Muscle layer of duodenum (tissue), 2 donors: ENCODE measurements at regions not wholly inside any gene's neighbourhood (a gene's known extent, or its start where the extent isn't known, plus 50 kb on each side); places are given as distances from the start of the nearest gene placed in this dataset.
"Not testable (repeated sequence)": the region's sequence is repeated elsewhere in the genome, so short reads cannot be mapped to it uniquely, and the experiment has no call there.

Experiments
- H3K27ac ChIP-seq: one replicate; pipeline ENCODE4 v1.7.0; 2013; ENCODE audit warnings: mild to moderate bottlenecking, low read length
- H3K27me3 ChIP-seq: one replicate; pipeline ENCODE4 v1.7.0; 2013; ENCODE audit warnings: low read depth, mild to moderate bottlenecking, control low read depth, low read length
- H3K36me3 ChIP-seq, 2 donors: one replicate each; pipeline ENCODE4 v1.7.0; 2013; ENCODE audit warnings: low read length in 2 of 2, control low read depth in 1 of 2, mild to moderate bottlenecking in 1 of 2; ENCODE audit not compliant: insufficient read depth in 2 of 2, control insufficient read depth in 1 of 2
- H3K4me1 ChIP-seq, 2 donors: one replicate each; pipeline ENCODE4 v1.7.0; 2013; ENCODE audit warnings: low read length in 2 of 2, mild to moderate bottlenecking in 2 of 2, control low read depth in 1 of 2, moderate library complexity in 1 of 2; ENCODE audit not compliant: insufficient read depth in 2 of 2, control insufficient read depth in 1 of 2
- H3K4me3 ChIP-seq, 2 donors: one replicate each; pipeline ENCODE4 v1.7.0; 2013; ENCODE audit warnings: low read length in 2 of 2, low read depth in 1 of 2, mild to moderate bottlenecking in 1 of 2
- H3K9me3 ChIP-seq, 2 donors: one replicate each; pipeline ENCODE4 v1.7.0; 2013; ENCODE audit warnings: low read length in 2 of 2, control low read depth in 1 of 2, mild to moderate bottlenecking in 1 of 2; ENCODE audit not compliant: control insufficient read depth in 1 of 2
- donor health status: healthy.

- not testable (repeated sequence) for H3K27ac ChIP-seq
These were observed 140.0 kb upstream of the ZNF648 start for GRCh38 chr1:182201490-182201889.

GRCh38 chr1:182200025-182200812 is 138.7 kb upstream of the ZNF648 start:
- H3K27ac ChIP-seq = no peak overlapping the region
- no peak overlapping the region for H3K4me3 ChIP-seq
- H3K9me3 ChIP-seq = no peaks in the 10 kb centered on the region
- no peaks in the 10 kb centered on the region for H3K27me3 ChIP-seq
- H3K4me1 ChIP-seq = peaks cover 0 to 9% of the 10 kb centered on the region in 2 donors
- H3K36me3 ChIP-seq = no peaks in the 10 kb centered on the region

More at GRCh38 chr1:182201490-182201889, 140.0 kb upstream of the ZNF648 start:
- not testable (repeated sequence) for H3K36me3 ChIP-seq, H3K9me3 ChIP-seq, H3K4me1 ChIP-seq, H3K27me3 ChIP-seq, H3K4me3 ChIP-seq

GRCh38 chr1:182198006-182198605 is 136.6 kb upstream of the ZNF648 start:
- H3K27me3 ChIP-seq = no peaks in the 10 kb centered on the region
- peaks cover 0 to 9% of the 10 kb centered on the region in 2 donors for H3K4me1 ChIP-seq
- H3K4me3 ChIP-seq = no peak overlapping the region
- H3K36me3 ChIP-seq = no peaks in the 10 kb centered on the region
- H3K9me3 ChIP-seq = no peaks in the 10 kb centered on the region
- no peak overlapping the region for H3K27ac ChIP-seq

- peaks cover 0 to 9% of the 10 kb centered on the region in 2 donors for H3K4me1 ChIP-seq
- no peaks in the 10 kb centered on the region for H3K27me3 ChIP-seq
- H3K36me3 ChIP-seq = no peaks in the 10 kb centered on the region
- no peak overlapping the region for H3K27ac ChIP-seq
- H3K4me3 ChIP-seq = no peak overlapping the region
- H3K9me3 ChIP-seq = no peaks in the 10 kb centered on the region
These were observed 135.7 kb upstream of the ZNF648 start for GRCh38 chr1:182196897-182197870.

GRCh38 chr1:182195733-182196132 is 134.2 kb upstream of the ZNF648 start:
- no peak overlapping the region for H3K4me3 ChIP-seq
- no peaks in the 10 kb centered on the region for H3K36me3 ChIP-seq

GRCh38 chr1:182193908-182194550 is 132.5 kb upstream of the ZNF648 start:
- Histone ChIP-seq H3K9me3 (no peaks in the 10 kb centered on the region), H3K36me3 (no peaks in the 10 kb centered on the region), H3K4me1 (peaks cover 0 to 9% of the 10 kb centered on the region in 2 donors), H3K4me3 (no peak overlapping the region), H3K27me3 (no peaks in the 10 kb centered on the region), H3K27ac (no peak overlapping the region)

More at GRCh38 chr1:182195733-182196132, 134.2 kb upstream of the ZNF648 start:
- H3K27me3 ChIP-seq = no peaks in the 10 kb centered on the region
- no peak overlapping the region for H3K27ac ChIP-seq
- peaks cover 0 to 9% of the 10 kb centered on the region in 2 donors for H3K4me1 ChIP-seq
- H3K9me3 ChIP-seq = no peaks in the 10 kb centered on the region

- Histone ChIP-seq H3K27ac (no peak overlapping the region), H3K27me3 (no peaks in the 10 kb centered on the region), H3K9me3 (no peaks in the 10 kb centered on the region), H3K4me3 (no peak overlapping the region), H3K4me1 (peaks cover 0 to 9% of the 10 kb centered on the region in 2 donors), H3K36me3 (no peaks in the 10 kb centered on the region)
These were observed 131.5 kb upstream of the ZNF648 start for GRCh38 chr1:182192966-182193365.

GRCh38 chr1:182192215-182192614 is 130.7 kb upstream of the ZNF648 start:
- peaks cover 0 to 4% of the 10 kb centered on the region in 2 donors for H3K4me1 ChIP-seq
- no peaks in the 10 kb centered on the region for H3K36me3 ChIP-seq
- no peak overlapping the region for H3K4me3 ChIP-seq
- no peak overlapping the region for H3K27ac ChIP-seq
- H3K9me3 ChIP-seq = no peaks in the 10 kb centered on the region
- no peaks in the 10 kb centered on the region for H3K27me3 ChIP-seq

- Histone ChIP-seq H3K36me3 (no peaks in the 10 kb centered on the region), H3K4me3 (no peak overlapping the region), H3K4me1 (no peaks in the 10 kb centered on the region), H3K27me3 (no peaks in the 10 kb centered on the region), H3K9me3 (no peaks in the 10 kb centered on the region), H3K27ac (no peak overlapping the region)
These were observed 130.0 kb upstream of the ZNF648 start for GRCh38 chr1:182191381-182192115.

GRCh38 chr1:182189535-182190066 is 128.1 kb upstream of the ZNF648 start:
- H3K36me3 ChIP-seq = no peaks in the 10 kb centered on the region

More at GRCh38 chr1:182189535-182190066, 128.1 kb upstream of the ZNF648 start:
- no peaks in the 10 kb centered on the region for H3K4me1 ChIP-seq
- no peaks in the 10 kb centered on the region for H3K27me3 ChIP-seq
- H3K27ac ChIP-seq = no peak overlapping the region
- H3K9me3 ChIP-seq = no peaks in the 10 kb centered on the region
- H3K4me3 ChIP-seq = no peak overlapping the region
